Activated effector memory CD4-positive, alpha-beta T cell treated with anti-CD3 and anti-CD28 coated beads, Interleukin-2, amount 50 U/mL, for 16 hours (primary cell): ENCODE measurements at regions not wholly inside any gene's neighbourhood (a gene's known extent, or its start where the extent isn't known, plus 50 kb on each side); places are given as distances from the start of the nearest gene placed in this dataset.

ENCODE experiments used
- DNase-seq: peaks from one replicate; pipeline ENCODE4 v3.0.0-alpha.2; 2020

DNA sequence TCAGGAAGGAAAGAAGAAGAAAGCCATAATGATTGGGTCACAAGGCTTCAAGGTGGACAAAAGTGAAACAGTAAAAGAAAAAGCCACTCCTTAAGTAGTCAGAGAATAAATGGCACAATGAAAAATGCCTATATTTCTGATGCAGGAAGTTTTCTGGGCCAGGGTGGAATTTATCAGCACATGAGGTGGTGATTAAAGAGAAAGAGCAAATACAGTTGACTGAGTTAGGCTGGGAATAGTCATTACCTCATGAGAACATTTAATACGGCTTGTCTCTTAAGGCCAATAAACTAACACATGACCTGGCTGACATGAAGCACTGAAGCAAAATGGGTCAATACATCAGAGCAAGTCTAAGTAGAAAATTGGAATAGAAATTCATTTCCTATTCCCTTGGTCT, 499.7 kb downstream of the TMTC2 start:
- no peak for DNase-seq

DNA sequence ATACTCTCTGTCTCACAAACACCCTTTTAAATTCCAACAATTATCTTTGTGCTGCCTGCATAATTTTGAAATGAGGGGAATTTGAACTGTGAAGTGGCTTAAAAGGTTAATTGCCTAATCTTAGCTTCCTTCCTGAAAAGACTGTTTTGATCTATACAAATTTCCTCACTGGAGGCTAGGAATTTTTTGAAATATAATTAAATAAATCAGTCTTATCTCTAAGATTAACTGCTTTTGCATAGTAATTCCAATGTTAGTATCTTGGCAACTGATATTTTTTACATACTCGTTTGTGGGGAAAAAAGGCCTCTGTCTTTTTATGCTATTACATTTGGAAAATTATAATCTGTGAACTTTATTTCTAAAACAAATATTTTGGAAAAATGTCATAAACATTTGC, 498.5 kb downstream of the TMTC2 start:
- no peak for DNase-seq
